H9 (cell line): ENCODE measurements at regions not wholly inside any gene's neighbourhood (a gene's known extent, or its start where the extent isn't known, plus 50 kb on each side); places are given as distances from the start of the nearest gene placed in this dataset.

Experiments used
- DNase-seq: peaks from one replicate; pipeline ENCODE4 v3.0.0-alpha.2; 2017
- H2AFZ ChIP-seq: one replicate; pipeline ENCODE4 v1.6.1; 2013; ENCODE audit warnings: mild to moderate bottlenecking, low read length, control low read depth, moderate library complexity
- H2AK5ac ChIP-seq: 2 replicates; pipeline ENCODE4 v1.6.1; 2013; ENCODE audit warnings: low read length, control low read depth, mixed read lengths; ENCODE audit not compliant: insufficient read length
- H2BK120ac ChIP-seq: one replicate; pipeline ENCODE4 v1.6.1; 2013; ENCODE audit warnings: low read depth, mild to moderate bottlenecking, low read length, control low read depth, inconsistent platforms; ENCODE audit not compliant: poor library complexity, severe bottlenecking
- H2BK12ac ChIP-seq: 2 replicates; pipeline ENCODE4 v1.6.1; 2013; ENCODE audit warnings: low read length, control low read depth, mixed read lengths, low read depth; ENCODE audit not compliant: insufficient read length
- H2BK15ac ChIP-seq: 2 replicates; pipeline ENCODE4 v1.6.1; 2013; ENCODE audit warnings: low read depth, low read length, control low read depth
- H2BK20ac ChIP-seq: one replicate; pipeline ENCODE4 v1.6.1; 2013; ENCODE audit warnings: low read depth, mild to moderate bottlenecking, low read length, control low read depth, inconsistent platforms; ENCODE audit not compliant: poor library complexity, severe bottlenecking
- H2BK5ac ChIP-seq: 2 replicates; pipeline ENCODE4 v1.6.1; 2013; ENCODE audit warnings: low read length, control low read depth, mixed read lengths; ENCODE audit not compliant: insufficient read length
- H3K14ac ChIP-seq: 2 replicates; pipeline ENCODE4 v1.6.1; 2013; ENCODE audit warnings: low read length, control low read depth; ENCODE audit not compliant: insufficient read depth
- H3K18ac ChIP-seq: 2 replicates; pipeline ENCODE4 v1.6.1; 2013; ENCODE audit warnings: low read depth, mild to moderate bottlenecking, mixed read lengths, low read length, control low read depth; ENCODE audit not compliant: insufficient read length
- H3K23ac ChIP-seq: 2 replicates; pipeline ENCODE4 v1.6.1; 2013; ENCODE audit warnings: low read length, control low read depth, mixed read lengths, low read depth; ENCODE audit not compliant: insufficient read length
- H3K23me2 ChIP-seq: 2 replicates; pipeline ENCODE4 v1.6.1; 2013; ENCODE audit warnings: low read depth, mild to moderate bottlenecking, mixed read lengths, low read length, control low read depth; ENCODE audit not compliant: insufficient read length, poor library complexity, severe bottlenecking
- H3K27ac ChIP-seq: 2 replicates; pipeline ENCODE4 v1.5.1; 2013; ENCODE audit warnings: low read length, control low read depth, mixed read lengths, low read depth; ENCODE audit not compliant: insufficient read length
- H3K27me3 ChIP-seq: 2 replicates; pipeline ENCODE4 v1.6.1; 2013; ENCODE audit warnings: low read length, control low read depth, inconsistent platforms; ENCODE audit not compliant: insufficient read depth
- H3K4ac ChIP-seq: 2 replicates; pipeline ENCODE4 v1.6.1; 2013; ENCODE audit warnings: low read depth, mild to moderate bottlenecking, control low read depth, inconsistent platforms, low read length, moderate library complexity
- H3K4me1 ChIP-seq: 2 replicates; pipeline ENCODE4 v1.6.1; 2013; ENCODE audit warnings: low read length, control low read depth, inconsistent platforms; ENCODE audit not compliant: insufficient read depth
- H3K4me2 ChIP-seq: 2 replicates; pipeline ENCODE4 v1.6.1; 2013; ENCODE audit warnings: low read length, control low read depth, mixed read lengths; ENCODE audit not compliant: insufficient read length, insufficient read depth
- H3K56ac ChIP-seq: 2 replicates; pipeline ENCODE4 v1.6.1; 2013; ENCODE audit warnings: low read depth, mild to moderate bottlenecking, mixed read lengths, low read length, control low read depth; ENCODE audit not compliant: insufficient read length
- H3K79me1 ChIP-seq: 2 replicates; pipeline ENCODE4 v1.6.1; 2013; ENCODE audit warnings: low read depth, mild to moderate bottlenecking, moderate library complexity, low read length, control low read depth, inconsistent platforms; ENCODE audit not compliant: insufficient read depth, poor library complexity, severe bottlenecking
- H3K79me2 ChIP-seq: 2 replicates; pipeline ENCODE4 v1.6.1; 2013; ENCODE audit warnings: low read length, control low read depth, inconsistent platforms; ENCODE audit not compliant: insufficient read depth
- H3K9ac ChIP-seq: 2 replicates; pipeline ENCODE4 v1.6.1; 2013; ENCODE audit warnings: low read length, control low read depth, mixed read lengths; ENCODE audit not compliant: insufficient read length; ENCODE audit errors: extremely low read depth
- H3K9me3 ChIP-seq: one replicate; pipeline ENCODE4 v1.6.1; 2013; ENCODE audit warnings: low read depth, low read length, inconsistent platforms; ENCODE audit not compliant: control insufficient read depth
- H3T11ph ChIP-seq: one replicate; pipeline ENCODE4 v1.6.1; 2013; ENCODE audit warnings: mild to moderate bottlenecking, low read length, control low read depth, inconsistent platforms
- H4K20me1 ChIP-seq: one replicate; pipeline ENCODE4 v1.6.1; 2013; ENCODE audit not compliant: control insufficient read depth, insufficient read length, insufficient read depth
- H4K5ac ChIP-seq: 2 replicates; pipeline ENCODE4 v1.6.1; 2013; ENCODE audit warnings: low read depth, mild to moderate bottlenecking, mixed read lengths, low read length, control low read depth; ENCODE audit not compliant: insufficient read length
- H4K8ac ChIP-seq: replicated peaks from 2 replicates; pipeline ENCODE4 v1.6.1; 2013; ENCODE audit warnings: low read length, control low read depth, mixed read lengths, low read depth; ENCODE audit not compliant: insufficient read length
- H4K91ac ChIP-seq: 2 replicates; pipeline ENCODE4 v1.6.1; 2013; ENCODE audit warnings: low read depth, mild to moderate bottlenecking, moderate library complexity, mixed read lengths, low read length, control low read depth; ENCODE audit not compliant: insufficient read length
- H3K27ac Mint-ChIP-seq, 3 experiments: 2 replicates in 2 of 3; 3 replicates in 1 of 3; pipeline ENCODE4 v1.8.0; 2020 to 2021; ENCODE audit warnings: mixed read lengths in 3 of 3, mild to moderate bottlenecking in 1 of 3, moderate library complexity in 1 of 3
- H3K27me3 Mint-ChIP-seq: 2 replicates; pipeline ENCODE4 v1.8.0; 2021; ENCODE audit warnings: low read depth, mild to moderate bottlenecking, moderate library complexity, mixed read lengths
- H3K36me3 Mint-ChIP-seq, 3 experiments: 2 replicates in 2 of 3; 3 replicates in 1 of 3; pipeline ENCODE4 v1.8.0; 2020 to 2021; ENCODE audit warnings: low read depth in 3 of 3, mixed read lengths in 3 of 3; ENCODE audit not compliant: insufficient read depth in 1 of 3
- H3K4me1 Mint-ChIP-seq, 2 experiments: 2 replicates each; pipeline ENCODE4 v1.8.0; 2020; ENCODE audit warnings: mixed read lengths in 2 of 2
- H3K4me3 Mint-ChIP-seq, 2 experiments: 2 replicates in 1 of 2; 3 replicates in 1 of 2; pipeline ENCODE4 v1.8.0; 2020 to 2021; ENCODE audit warnings: mild to moderate bottlenecking in 2 of 2, mixed read lengths in 2 of 2, moderate library complexity in 1 of 2
- H3K9me3 Mint-ChIP-seq, 2 experiments: 2 replicates in 1 of 2; 3 replicates in 1 of 2; pipeline ENCODE4 v1.8.0; 2020; ENCODE audit warnings: mild to moderate bottlenecking in 2 of 2, mixed read lengths in 2 of 2, moderate library complexity in 1 of 2
- WGBS: extraction: QIAGEN DNeasy Blood & Tissue Kit; methylation state at CpG from one replicate; pipeline ENCODE4 v1.1.7; 2013; ENCODE audit warnings: missing lambda C conversion rate, low lambda C conversion rate, mixed read lengths; ENCODE audit not compliant: insufficient read length; ENCODE audit errors: extremely low coverage; 5-methylcytosine and 5-hydroxymethylcytosine counted together
- TF ChIP-seq, protein P1 (sequence below): fragments of 200-600 bp; sonication (generic); conservative IDR thresholded peaks from 3 replicates; pipeline ENCODE4 v1.8.0; 2021; ENCODE audit warnings: antibody characterized with exemption, mild to moderate bottlenecking

DNA sequence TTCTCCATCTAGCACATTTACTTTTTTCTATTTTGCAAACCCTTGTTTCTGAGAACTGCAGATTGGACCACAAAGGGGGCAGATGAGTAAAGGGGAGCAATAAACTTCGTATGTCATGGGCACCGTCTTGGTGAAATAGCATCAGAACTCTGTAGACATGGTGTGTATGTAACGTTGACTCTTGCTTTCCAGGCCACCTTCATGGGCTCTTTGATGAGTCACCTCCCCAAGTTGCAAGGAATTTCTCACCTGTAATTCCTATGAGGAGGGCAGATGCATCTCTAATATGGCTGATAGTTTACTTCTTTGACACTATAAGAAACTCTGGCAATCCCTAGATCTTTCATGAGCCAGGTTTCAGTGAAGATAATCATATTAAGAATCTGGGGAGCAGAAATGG, 163.4 kb upstream of the PLPPR1 start:
- H3K9me3 Mint-ChIP-seq, result peaks cover 0 to 4% of the 10 kb centered on the region in 2 experiments; a peak in 2 of 5 replicates
- Histone ChIP-seq H3K23me2 (no peaks in the 10 kb centered on the region), H3K79me1 (no peaks in the 10 kb centered on the region), H2BK20ac (no peak overlapping the region), H4K91ac (no peak overlapping the region), H3K9ac (no peak overlapping the region), H2BK15ac (no peak overlapping the region), H3K4ac (no peak overlapping the region), H3K27me3 (no peaks in the 10 kb centered on the region), H4K20me1 (no peaks in the 10 kb centered on the region), H3K27ac (no peak overlapping the region), H4K8ac (no peak overlapping the region), H3K4me2 (no peak overlapping the region), H2BK5ac (no peak overlapping the region), H2BK120ac (no peak overlapping the region), H2AFZ (no peak overlapping the region), H2BK12ac (no peak overlapping the region), H3T11ph (no peak overlapping the region), H3K56ac (no peak overlapping the region), H3K4me1 (no peaks in the 10 kb centered on the region), H3K18ac (no peak overlapping the region), H3K79me2 (no peaks in the 10 kb centered on the region), H4K5ac (no peak overlapping the region), H2AK5ac (no peak overlapping the region), H3K23ac (no peak overlapping the region), H3K14ac (no peak overlapping the region), H3K9me3 (no peaks in the 10 kb centered on the region)
- TF ChIP-seq, protein P1, sequence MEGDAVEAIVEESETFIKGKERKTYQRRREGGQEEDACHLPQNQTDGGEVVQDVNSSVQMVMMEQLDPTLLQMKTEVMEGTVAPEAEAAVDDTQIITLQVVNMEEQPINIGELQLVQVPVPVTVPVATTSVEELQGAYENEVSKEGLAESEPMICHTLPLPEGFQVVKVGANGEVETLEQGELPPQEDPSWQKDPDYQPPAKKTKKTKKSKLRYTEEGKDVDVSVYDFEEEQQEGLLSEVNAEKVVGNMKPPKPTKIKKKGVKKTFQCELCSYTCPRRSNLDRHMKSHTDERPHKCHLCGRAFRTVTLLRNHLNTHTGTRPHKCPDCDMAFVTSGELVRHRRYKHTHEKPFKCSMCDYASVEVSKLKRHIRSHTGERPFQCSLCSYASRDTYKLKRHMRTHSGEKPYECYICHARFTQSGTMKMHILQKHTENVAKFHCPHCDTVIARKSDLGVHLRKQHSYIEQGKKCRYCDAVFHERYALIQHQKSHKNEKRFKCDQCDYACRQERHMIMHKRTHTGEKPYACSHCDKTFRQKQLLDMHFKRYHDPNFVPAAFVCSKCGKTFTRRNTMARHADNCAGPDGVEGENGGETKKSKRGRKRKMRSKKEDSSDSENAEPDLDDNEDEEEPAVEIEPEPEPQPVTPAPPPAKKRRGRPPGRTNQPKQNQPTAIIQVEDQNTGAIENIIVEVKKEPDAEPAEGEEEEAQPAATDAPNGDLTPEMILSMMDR, result no peak
- no peak for DNase-seq
- H3K4me1 Mint-ChIP-seq, result peaks cover 0 to 8% of the 10 kb centered on the region in 2 experiments; a peak in 2 of 4 replicates
- H3K36me3 Mint-ChIP-seq, result peaks cover 0 to 2% (median 0%) of the 10 kb centered on the region in 3 experiments; a peak in 1 of 7 replicates
- WGBS, result no CpG with 5 or more reads among the region's 3 CpGs
- H3K4me3 Mint-ChIP-seq, result no peak overlapping the region
- peak overlapping the region in 1 of 3 experiments; percentile 42; a peak in 1 of 7 replicates for H3K27ac Mint-ChIP-seq
- no peaks in the 10 kb centered on the region for H3K27me3 Mint-ChIP-seq
